NCI-H187 (cell line): ENCODE measurements at regions not wholly inside any gene's neighbourhood (a gene's known extent, or its start where the extent isn't known, plus 50 kb on each side); places are given as distances from the start of the nearest gene placed in this dataset.

Experiments used
- DNase-seq, 2 experiments: peaks; one replicate each; lab custom pipeline; 2025; lab: John Stamatoyannopoulos, UW

DNA sequence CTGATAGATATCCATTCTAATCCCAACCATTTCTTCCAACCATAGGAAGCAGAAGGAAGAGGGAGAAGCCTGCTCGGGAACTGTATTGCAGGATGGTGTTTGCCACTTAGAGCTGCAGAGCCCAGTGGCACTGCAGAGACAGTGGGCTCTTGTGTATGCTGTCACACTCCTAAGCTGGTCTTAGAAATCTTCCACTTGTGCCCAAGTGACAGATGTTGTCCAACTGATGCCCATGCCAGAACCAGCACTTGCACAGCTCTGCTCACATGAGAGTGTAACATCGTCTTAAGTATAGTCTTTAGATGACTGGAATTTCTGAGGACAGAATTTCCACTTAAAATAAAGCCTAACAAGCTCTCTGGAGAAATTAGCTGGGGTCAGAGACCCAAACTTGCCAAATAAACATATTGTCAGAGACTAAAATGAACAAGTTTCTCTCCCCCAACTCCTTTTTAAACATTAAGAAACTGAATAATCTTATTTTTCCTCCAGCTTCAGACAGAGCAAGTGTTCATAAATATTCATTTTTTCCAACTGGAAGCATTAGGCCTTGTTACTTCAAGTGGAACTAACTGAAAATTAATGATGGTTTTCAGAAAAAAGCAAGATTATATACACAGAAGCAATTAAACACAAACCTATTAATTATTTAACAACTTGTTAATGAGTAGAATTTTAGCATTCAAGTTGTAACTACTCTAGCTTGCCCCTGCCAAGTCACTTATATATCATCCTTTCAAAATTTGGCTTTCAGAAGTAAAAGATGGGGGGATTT, 577.3 kb downstream of the AJAP1 start:
- DNase-seq = no peak

DNA sequence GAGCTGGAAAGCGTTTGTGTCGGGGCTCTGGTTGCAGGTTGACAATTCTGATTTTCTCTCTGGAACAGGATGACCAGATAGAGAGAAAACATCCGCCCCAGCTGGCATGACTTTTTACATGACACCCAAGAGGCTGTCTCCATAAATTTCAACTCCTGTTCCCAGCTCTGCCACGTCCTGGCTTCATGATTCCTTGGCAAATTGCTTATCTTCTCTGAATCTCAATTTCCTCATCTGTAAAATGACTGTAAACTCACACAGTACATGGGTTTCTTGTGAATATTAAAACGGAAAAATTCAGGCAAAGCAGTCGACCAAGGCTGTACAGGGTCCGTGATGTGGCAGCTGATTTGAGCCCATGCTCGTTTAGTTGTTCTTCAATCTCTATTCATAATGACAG, 572.7 kb downstream of the AJAP1 start:
- no peak for DNase-seq

DNA sequence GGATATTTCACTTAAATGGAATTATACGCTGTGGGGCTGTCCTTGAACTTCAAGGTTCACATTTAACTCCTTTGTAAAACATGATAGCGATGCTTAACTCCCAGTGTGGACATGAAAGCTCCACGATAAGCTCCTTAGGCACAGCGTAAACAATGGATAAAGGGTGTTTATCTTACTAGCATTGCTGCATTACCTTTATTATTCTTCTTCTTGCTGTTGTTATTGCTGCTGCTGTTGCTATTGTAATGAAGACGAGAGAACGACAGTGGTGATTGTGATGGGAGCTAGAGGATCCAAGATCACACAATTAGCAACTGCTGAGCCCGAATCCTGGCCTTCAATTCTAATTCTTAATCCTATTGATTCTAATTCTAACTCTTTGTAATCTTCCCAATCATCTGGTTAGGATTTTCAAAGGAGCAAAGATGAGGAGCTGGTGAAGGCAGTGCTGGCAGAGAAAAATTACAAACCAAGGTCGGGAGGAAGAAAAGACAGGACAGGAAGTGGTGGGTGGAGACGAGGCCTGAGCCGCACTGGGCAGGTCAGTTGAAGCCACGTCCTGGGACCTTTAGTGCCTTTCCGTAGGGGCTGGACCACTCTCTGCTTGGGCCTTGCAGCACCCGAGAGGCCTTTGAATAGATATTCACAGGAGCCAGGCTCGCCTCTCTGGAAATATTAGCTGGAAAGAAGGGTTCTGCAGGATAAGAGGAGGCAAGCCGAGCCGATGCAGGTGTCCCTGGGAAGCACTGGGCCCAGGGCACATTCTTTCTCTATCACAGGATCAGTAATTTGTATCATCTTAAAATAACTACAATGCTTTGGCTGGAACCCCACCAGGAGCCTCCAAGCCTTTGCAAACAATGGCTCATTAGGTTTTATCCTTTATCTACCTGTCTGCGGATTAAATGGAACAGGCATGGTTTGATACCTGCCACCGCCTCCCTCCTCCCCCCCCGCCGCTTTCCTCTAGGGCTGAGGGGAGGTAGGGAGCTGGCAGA, 571.6 kb downstream of the AJAP1 start:
- DNase-seq = no peak

DNA sequence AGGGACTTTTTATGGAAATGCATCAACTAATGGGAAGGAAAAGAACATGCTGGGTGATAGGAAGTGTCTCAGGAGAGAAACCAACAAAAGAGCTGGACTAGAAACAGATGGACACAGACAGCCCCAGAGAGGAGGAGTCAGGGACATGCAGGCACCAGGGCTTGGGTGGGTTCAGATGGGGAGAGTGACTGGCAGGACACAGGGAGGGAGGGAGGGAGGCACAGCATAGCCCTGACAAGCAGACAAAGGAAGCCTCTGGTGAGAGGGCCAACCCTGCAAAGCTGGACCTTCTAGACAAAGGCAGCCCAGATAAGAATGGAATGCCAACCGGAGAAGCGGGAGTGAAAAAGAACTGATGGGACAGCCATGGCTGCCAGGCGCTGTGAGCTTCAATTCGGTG, 568.8 kb downstream of the AJAP1 start:
- DNase-seq = no peak

GRCh38 chr1:5222626-5223025, 568.2 kb downstream of the AJAP1 start:
- no peak for DNase-seq

DNA sequence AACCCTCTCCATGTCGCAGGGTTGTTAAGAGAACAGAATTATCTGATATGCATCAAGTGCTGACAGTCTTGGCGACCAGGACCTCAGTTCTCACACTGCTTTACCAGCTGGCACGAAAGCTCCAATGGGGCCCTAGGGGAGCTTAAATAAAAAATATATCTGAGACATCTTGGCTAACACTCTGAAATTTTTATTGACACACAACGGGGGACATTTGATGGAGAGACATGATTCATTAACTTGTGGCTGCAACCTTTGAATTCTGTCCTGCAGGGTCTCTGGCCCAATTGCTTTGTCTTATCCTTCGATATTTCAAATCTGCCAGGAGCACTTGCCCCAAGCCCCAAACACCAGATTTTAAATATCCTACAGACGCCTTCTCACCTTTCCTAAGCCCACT, 567.0 kb downstream of the AJAP1 start:
- no peak for DNase-seq

- no peak for DNase-seq
Measured at GRCh38 chr1:5220821-5221220, 566.4 kb downstream of the AJAP1 start.

DNA sequence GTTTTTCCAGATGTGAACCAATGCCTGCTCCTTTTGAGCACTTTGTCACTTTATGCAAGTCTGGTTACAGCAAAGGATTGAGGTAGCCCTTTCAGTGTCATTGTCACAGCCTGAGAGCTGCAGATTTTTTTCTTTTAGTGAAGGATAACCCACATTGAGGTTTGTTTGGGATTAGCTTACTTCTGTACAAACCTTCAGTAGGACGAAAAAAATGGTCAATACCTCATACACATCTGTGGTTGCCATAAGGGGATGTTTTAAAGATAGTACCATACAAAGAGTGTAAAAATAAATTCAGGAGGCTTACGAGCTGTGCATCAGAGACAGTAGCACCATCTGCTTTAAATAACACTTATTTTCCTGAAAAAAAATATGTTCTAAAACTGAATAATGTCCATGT, 566.0 kb downstream of the AJAP1 start:
- no peak for DNase-seq

- DNase-seq = no peak
Measured at GRCh38 chr1:5200006-5200405, 545.6 kb downstream of the AJAP1 start.

DNA sequence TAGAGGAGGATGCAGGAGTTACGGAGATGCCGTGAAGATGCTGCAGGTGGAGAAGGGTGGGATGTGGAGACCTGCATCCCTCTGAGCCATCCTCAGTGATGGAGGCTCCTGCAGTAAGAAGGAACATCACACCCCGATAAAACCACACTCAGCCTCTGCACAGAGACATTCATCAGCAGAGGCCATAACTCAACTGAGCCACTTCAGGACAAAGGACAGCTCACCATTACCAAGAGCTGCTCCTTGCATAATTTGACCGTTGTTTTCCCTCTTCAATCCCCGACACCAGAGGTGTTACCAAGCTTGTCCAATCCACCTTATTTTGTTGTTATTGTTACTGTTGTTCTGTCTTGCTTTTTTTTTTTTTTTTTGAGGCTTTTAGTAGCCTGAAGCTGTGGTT, 543.9 kb downstream of the AJAP1 start:
- no peak for DNase-seq

- no peak for DNase-seq
Measured at GRCh38 chr1:5191470-5191869, 537.1 kb downstream of the AJAP1 start.

GRCh38 chr1:5189384-5189783, 535.0 kb downstream of the AJAP1 start:
- DNase-seq = no peak

DNA sequence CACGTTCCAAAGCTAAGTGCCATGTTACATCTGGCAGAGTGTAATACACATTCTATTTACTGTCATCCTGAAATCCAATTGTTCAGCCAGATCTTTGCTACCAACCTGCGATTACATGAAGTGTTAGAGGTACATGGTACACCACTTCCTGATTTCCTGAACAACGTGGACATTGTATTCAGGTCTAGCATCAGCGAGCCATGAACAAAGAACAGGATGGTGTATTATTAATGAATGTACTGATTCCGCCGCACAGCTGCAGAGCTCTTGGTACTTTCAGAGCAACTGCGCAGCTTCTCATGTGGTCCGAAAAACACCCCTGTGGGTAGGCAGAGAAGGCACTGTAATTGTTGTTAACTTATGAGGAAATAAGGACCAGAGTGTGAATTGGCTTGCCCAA, 511.4 kb downstream of the AJAP1 start:
- DNase-seq = no peak

- DNase-seq = no peak
Measured at GRCh38 chr1:5164158-5164557, 509.7 kb downstream of the AJAP1 start.

DNA sequence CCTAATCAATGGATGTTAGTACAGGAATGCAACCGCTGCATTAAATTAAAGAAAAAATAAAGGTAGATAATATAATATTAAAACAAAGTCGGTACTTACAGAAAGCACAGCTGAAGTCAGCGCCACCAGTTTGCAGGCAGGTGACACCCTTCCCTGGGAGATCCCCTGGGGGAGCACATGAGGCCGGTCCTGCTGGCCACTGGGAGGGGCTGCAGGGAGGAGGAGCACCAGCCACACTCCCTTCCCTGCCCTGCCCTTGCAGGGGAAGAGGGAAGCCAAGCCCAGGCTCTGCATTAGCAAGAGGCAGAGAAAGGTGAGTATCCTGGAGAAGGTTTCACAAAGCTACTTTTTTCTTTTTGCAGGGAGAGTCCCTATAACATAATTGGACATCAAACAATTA, 507.0 kb downstream of the AJAP1 start:
- no peak for DNase-seq

DNA sequence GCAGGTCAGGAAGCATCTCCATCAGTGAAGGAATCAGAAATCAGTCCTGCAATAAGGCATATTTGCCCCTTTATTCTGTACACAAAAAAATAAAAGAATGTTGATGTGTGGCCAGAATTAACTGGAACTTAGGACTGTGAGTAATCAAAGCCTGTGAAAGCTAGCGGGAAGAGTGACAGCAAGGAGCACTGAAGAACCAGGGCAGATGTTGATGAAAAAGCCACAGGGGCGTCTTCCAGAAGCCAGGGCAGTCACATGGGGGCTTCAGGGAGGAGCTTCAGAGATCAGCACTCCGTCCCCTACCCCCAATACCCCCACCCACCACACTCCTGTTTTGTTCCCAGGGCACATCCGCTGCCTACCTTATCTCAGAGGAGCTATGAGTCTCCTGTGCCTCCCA, 502.8 kb downstream of the AJAP1 start:
- no peak for DNase-seq

DNA sequence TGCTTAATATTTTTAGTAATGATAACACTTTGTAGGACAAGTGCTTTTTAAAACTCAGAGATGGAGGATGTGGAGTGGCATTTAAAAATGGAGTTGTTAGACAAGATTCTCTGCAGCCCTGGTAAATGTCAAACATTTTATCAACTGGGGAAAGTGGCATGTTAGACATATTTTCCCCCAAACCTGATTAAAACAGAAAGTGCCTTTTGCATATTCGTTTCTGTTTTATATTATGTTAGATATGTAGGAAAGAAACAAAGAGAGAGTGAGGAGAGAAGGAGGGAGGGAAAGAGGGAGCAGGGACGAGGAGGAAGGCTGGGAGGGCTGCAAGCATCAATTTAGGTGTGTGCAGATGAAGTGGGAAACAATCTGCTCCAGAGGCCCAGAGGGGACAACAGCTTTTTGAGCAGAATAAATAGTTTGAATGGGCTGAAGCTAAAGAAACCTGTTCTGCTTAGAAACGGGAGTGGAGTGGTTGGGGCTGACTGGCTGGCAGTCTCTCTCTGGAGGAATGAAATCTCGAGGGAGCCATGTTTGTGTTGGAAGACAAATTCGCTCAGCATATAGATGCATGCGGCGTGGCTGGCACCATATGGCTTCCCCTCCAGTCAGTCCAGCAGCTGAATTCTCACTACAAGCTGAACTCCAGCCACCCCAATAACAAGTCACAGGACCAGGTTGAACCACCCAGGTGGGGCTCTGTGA, 502.2 kb downstream of the AJAP1 start:
- no peak for DNase-seq

DNA sequence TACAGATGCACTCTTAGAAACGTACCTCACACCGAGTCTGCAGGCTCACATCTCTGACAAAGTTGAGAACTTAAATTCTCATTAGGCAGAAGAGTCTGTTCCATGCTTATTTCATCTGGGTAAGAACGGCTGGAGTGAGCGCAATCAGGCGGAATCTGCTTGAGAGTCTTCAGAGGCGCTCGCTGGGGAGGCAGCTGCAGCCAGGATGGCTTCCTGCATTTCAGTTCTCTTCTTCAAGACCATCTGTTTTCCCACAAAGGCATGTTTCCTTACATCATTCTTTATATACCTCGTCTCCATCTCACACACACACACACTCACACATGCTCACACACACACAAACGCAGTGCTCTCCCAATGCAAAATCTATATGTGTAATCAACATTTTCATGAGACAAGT, 497.1 kb downstream of the AJAP1 start:
- DNase-seq = no peak

- no peak for DNase-seq
Measured at GRCh38 chr1:5150191-5150590, 495.8 kb downstream of the AJAP1 start.

DNA sequence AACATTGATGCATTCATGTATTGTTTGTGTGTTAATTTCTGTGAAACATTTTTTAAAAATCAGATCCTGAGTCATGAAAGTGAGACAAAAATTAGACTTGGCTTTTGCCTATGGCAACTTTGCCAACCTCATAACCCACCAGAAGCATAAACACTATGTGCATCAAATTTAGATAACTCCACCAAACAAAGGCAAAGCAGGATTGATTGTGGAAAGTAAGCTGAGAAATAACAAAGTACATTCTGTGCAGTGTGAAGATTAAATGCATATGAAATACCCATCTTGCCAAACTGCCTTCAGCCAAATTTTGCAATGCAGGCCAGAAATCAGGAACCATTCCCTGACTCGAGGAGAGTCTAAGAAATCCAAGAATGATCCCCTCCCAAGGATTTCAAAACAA, 493.4 kb downstream of the AJAP1 start:
- DNase-seq = no peak

GRCh38 chr1:5142389-5142788, 488.0 kb downstream of the AJAP1 start:
- no peak for DNase-seq

DNA sequence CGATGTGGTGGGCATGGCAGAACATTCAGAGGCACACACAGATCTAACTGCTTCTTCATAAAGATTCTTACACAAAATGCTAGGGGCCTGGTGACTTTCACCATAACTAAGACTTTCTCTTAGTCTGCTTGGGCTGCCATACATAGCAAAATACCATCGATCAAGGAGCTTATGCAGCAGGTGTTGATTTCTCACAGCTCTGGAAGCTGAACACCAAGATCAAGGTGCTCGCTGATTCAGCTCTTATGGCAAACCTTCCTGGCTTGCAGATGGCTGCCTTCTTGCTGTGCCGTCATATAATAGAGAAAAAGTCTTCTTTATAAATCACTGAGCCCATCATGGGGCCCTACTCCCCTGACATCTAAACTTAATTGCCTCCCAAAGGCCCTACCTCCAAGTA, 487.3 kb downstream of the AJAP1 start:
- no peak for DNase-seq

GRCh38 chr1:5140962-5141361, 486.6 kb downstream of the AJAP1 start:
- no peak for DNase-seq
